SHP77 (cell line): ENCODE measurements at regions not wholly inside any gene's neighbourhood (a gene's known extent, or its start where the extent isn't known, plus 50 kb on each side); places are given as distances from the start of the nearest gene placed in this dataset.
"Not testable (repeated sequence)": the region's sequence is repeated elsewhere in the genome, so short reads cannot be mapped to it uniquely, and the experiment has no call there.

Experiments used
- DNase-seq, 2 experiments: peaks; one replicate each; lab custom pipeline; 2025; lab: John Stamatoyannopoulos, UW

DNA sequence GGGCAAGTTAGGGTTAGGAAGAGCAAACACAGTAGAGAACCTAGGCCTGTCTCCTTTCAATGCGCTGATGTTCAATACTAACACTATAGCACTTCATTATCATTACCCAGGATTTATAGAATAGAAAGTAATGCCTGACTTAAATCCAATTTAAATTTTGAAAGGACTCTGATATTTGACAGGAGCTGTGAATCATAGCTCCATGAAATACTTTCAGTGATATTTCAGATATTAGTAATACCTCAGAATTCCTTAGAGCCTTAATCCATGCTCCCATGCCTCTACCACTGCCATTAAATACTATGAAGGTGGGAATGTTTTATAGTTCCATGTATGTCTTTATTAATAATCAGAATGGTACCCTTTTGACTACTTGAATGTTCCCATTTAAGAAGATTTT lies 530.2 kb downstream of the BCKDHB start:
- no peak for DNase-seq

DNA sequence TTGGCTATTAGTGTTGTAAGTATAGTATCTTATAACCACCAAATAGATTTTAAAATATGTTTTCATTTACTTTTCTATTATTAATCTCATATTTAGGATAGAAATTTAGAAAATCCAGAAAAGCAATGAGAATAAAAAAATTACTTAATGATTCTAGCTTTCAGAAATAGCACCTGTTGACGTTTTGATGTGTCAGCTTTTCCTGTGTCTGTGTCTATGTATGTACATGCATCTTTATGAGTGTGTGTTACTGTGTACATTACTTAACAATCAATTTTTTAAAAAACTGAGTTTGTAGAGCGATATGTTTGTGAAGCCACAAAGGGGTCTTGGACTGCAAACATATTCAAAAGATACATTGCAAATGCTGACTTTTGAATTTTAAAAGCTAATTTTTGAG lies 526.9 kb downstream of the BCKDHB start:
- DNase-seq: no peak

DNA sequence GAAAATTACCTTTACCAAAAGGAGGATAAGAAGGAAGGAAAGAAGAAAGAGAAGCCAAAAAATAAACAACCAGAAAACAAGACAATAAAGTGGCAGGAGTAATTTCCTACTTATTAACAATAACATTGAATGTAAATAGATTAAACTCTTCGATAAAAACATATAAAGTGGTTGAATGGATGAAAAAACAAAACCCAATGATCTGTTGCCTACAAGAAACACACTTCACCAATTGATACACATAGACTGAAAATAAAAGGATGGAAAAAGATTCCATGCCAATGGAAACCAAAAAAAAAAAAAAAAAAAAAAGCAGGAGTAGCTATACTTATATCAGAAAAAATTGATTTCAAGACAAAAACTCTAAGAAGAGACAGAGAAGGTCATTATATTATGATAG lies 518.9 kb downstream of the BCKDHB start:
- no peak for DNase-seq

DNA sequence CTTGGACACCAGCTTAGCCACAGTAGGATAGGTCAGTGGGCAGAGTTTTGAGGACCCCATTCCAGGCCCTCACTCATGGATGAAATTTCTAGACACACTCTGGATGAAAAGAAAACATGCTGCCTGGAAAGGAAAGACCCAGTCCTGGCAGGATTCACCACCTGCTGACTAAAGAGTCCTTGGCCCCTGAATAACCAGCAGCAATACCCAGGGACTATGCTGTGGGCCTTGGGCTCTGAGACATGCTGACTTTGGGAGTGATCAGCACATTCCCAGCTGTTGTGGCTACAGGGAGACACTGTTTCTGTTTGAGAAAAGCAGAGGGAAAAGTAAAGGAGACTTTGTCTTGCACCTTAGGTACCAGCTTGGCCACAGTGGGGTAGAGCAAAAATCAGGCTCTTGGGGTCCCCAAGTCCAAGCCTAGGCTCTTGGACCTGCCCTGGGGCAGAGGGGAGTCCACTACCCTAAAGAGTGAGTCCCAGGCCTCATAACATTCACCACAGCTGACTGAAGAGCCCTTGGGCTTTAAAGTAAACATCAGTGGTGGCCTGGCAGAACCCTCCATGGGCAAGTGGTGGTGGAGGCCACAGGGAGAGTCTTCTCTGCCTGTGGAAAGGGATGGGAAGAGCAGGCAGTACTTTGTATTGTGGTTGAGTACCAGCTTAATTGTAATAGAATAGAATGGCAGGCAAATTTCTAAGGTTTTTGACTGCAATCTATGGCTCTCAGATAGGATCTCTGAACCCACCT lies 516.8 kb downstream of the BCKDHB start:
- no peak for DNase-seq

GRCh38 chr6:80622641-80623040 lies 516.2 kb downstream of the BCKDHB start:
- DNase-seq: peak in 1 of 2 experiments; percentile 53

DNA sequence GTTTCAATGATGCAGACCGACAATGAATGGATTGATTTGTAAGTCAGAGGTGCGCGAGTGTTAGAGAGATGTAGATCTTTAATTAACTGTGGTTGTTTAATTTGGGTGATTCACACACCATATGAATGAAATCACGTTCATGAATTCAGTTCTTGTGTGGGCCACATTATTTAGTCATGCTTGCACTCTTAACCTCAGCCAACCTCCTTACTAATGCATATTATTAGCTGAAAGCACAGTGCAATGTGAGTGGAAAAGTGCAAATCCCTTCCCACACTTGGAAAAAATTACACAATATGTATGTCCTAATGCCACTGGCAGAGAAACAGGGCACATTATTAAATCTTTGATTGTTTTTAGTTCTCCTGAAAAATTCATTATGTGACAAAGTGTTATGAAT lies 512.5 kb downstream of the BCKDHB start:
- no peak for DNase-seq

DNA sequence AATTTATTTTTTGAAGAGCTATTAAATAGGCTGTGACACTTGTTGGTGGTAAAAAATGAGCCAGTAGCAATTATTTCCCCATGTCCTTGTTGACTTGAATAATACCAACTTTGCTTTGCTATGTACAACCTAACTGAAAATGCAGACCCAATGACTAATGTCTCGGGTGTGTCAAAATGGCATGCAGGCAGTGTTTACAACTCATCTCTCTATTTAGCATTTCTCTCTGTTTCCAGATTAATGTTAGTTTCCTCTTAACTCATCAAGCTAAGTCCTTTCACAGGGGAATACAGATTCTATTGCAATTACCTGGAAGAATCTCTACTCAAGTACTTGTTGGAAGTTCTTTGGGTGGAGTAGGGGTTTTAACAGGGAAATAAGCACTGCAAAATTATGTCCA lies 504.4 kb downstream of the BCKDHB start:
- no peak for DNase-seq

- no peak for DNase-seq
Observed at GRCh38 chr6:80608881-80609280, 502.4 kb downstream of the BCKDHB start.

GRCh38 chr6:80607811-80608391 lies 501.4 kb downstream of the BCKDHB start:
- no peak for DNase-seq

- peak in 1 of 2 experiments; percentile 24 for DNase-seq
Observed at GRCh38 chr6:80605165-80605989, 498.9 kb downstream of the BCKDHB start.

- no peak for DNase-seq
Observed at GRCh38 chr6:80603679-80604078, 497.2 kb downstream of the BCKDHB start.

- DNase-seq: no peak
Observed at GRCh38 chr6:80594461-80594860, 488.0 kb downstream of the BCKDHB start.

DNA sequence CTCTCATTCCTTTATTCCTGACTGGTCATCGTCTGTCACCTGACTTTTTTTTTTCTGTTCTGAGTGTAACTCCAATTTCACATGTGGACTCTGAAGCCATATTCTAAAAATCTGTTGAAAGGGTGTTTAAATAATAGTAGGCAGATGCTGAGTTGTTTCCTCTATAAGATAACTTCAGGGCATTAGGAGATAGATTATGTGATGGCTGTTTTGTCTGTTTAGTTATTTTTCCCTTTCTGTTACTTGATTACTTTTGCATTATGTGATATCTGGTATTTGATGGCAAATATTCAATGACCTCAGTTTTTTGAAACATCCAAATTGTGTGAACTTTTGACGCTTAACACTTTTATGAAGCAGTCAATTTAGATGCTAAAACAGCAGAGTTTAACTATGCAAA lies 486.0 kb downstream of the BCKDHB start:
- no peak for DNase-seq

- DNase-seq: no peak
Observed at GRCh38 chr6:80586242-80586641, 479.8 kb downstream of the BCKDHB start.

DNA sequence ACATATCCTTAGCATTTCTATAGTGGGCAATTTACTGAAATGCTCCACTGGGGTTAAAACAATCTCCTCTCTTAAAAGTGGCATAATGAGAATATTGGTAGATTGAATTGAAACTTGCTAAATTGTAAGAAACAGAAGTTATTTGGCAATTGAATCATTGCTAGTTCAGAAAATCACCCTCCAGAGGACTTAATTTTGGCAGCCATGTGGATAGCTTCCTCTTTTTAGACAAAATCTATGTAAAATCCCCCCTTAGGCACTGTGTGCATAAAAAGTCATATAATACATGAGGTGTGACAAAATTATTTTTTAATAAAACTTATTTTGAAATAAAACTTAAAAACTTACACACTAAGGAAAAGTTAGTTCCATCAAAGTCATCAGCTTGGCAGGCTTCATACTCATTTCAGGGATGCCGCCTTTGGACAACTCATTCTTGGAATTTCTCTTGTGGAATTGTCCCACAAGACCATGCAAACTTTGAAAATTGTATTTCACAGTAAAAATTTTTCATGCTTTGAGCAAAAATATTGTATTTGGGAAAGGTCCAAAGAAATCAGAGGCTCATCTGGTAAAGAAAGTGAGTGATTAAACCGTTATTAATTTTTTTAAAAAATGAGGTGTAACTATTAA lies 473.0 kb downstream of the BCKDHB start:
- no peak for DNase-seq

GRCh38 chr6:80573320-80573719 lies 466.8 kb downstream of the BCKDHB start:
- DNase-seq: not testable (repeated sequence)

- DNase-seq: no peak
Observed at GRCh38 chr6:80566361-80566760, 459.9 kb downstream of the BCKDHB start.

- no peak for DNase-seq
Observed at GRCh38 chr6:80553071-80553740, 446.7 kb downstream of the BCKDHB start.

GRCh38 chr6:80550748-80551147 lies 444.3 kb downstream of the BCKDHB start:
- DNase-seq: no peak

- no peak for DNase-seq
Observed at GRCh38 chr6:80550281-80550680, 443.8 kb downstream of the BCKDHB start.

GRCh38 chr6:80548532-80548931 lies 442.1 kb downstream of the BCKDHB start:
- no peak for DNase-seq

DNA sequence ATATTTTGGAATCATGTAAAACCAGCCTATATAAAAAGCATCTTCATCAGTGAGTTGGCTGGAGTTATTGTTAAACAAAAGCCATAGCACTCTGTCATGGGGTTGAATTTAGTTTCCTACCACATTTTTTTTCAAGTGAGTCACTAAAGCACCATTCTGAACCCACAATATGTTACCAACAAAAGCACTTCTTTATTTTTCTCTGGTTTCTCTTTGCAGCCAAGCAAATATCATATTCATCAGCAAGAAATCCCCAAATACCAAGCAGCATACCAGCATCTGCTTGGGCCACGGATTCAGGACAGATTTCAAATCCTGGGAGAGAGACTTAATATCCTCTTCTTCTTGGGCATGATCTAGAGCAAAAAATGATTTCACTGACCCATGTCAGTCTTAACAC lies 441.4 kb downstream of the BCKDHB start:
- DNase-seq: no peak
